Fibroblast of skin of right biceps (primary cell): ENCODE measurements at regions not wholly inside any gene's neighbourhood (a gene's known extent, or its start where the extent isn't known, plus 50 kb on each side); places are given as distances from the start of the nearest gene placed in this dataset.

Experiments
- DNase-seq: peaks from one replicate; pipeline ENCODE4 v3.0.0-alpha.2; 2013

DNA sequence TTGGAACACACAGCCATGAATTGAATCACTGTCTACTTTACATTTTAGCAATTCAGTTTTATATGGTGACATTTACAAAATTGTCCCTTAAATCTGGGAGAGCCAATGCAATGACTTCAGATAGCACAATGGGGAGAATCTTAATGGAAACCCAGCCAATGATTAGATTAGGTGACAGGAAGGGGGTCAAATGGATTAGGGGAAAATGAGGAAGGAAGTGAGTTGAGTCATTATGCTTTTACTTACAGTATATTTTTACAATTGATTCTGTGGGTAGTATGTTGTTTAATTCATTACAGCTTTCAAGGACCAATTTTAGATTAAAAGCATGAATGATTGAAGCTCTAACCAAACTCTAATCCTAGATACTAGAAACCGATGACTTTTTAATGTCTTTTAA lies 229.8 kb downstream of the SOX4 start:
- no peak for DNase-seq

DNA sequence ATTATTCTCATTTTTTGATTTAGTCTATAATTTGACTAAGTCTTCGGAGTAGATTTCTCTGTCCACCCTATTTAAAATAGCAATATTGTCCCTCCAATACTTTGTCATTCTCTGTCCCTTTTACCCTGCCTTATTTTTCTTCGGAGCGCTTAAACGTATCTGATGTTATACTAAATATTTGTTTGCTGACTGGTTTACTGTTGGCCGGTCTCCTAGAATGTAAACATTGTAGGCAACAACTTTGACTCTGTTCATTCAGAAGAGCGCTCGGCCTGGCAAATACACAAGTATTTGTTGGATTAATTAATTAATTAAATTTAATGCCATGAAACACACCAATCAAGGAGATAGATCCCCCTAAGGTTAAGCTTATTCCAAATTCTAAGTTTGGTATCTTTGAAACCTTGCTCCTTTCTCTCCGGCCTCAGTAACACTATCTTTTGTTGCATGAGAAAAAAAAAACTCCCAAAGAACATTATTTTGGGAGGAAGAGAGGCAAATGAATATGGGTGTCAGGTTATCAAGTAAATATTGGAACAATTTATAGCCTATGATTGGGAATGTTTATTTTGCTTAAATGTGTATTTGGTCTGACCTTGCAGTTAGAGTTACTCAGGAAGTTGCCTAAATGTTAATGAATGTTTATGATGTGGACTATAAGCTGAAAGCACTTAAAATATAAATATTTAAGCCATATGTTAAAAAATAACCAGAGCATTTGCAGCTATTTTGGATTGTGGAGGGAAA lies 231.1 kb downstream of the SOX4 start:
- DNase-seq: no peak

DNA sequence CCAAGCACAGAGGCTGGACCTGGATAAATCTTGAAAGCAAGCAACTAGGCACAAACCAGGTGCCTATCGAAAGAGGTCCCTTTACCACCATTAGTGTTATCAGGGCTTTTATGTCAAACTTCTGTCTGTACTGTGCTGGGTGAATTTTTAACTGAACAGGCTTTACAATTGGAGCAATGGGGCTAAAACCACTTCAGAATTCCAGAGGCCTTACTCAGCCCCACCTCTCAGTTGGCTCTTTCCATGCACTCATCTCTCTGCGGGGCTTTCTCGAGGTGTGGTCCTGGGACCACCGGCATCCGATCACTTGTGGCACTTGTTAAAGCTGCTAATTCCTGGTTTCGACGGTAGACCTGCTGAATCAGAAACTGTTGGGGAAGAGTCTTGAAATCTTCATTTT lies 232.5 kb downstream of the SOX4 start:
- peak; percentile 48 for DNase-seq

DNA sequence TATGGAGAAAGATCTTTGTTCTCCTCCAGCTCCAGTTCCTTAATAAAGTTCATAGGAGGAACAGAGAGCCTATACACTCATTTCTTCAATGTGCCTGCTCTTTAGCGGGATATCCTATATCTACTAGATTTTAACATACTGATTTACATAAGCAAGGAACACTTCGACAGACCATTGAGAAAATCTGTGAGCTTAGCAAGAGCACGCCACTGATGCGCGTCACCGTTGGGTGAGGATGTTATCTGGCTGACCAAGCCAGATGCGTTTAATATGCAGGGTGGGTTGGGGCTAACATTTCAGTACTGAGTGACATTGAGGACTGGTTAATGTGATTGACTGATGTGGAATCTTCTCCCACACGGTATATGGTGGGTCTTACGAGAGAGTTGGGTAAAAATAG lies 233.4 kb downstream of the SOX4 start:
- no peak for DNase-seq

DNA sequence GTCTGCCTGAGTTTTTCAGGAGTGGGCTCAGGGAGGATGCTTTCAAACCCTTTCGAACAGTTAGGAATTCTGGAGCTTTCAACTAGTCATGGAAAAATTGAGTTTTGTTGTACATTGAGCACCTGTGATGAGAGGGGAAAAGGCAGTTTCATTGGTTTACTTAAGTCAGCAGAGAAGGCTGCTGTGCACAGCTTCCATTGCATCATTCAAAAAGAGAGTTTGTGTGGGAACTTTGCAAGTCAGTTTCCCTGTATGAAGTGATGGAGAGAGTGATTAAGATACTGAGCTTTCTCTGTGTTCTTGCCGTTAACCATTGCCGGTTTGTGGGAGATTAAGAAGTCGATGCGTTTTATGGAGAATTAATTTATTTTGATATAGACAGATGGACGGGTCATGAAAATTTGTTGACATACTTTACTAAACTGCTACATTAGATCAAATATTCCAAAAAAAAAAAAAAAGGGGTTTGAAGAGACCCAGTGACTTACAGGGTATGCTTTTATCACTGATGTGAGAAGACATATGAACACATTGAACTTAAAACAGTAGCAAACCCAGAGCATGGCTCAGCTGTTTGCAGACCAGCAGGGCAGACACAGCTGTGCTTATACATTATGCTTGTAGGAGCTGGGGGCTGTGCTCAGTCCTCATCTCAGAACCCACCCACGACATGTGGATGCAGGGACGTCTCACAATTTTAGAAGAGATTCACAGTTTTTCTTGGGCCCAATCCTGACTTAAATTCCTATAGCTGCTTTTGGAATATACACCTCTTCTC lies 234.1 kb downstream of the SOX4 start:
- DNase-seq: no peak

DNA sequence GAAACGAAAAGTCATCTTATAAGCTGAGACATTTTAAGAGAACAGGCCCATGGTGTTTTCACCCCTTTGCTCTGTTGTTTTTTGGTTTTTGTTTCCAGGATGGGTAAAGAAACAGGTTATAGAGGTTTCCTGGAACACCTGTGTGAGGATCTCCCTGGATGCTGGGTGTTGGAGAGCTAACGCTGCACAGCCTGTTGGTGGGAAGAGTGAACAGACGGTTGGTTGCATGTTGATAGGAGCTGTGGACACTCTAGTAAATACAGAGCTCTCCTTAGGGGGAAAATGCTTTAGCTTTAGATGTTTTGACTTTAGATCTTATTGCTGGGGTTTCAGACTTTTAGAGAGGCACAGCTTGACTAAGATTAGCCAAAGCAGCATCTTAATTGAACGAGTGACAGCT lies 235.2 kb downstream of the SOX4 start:
- DNase-seq: no peak

DNA sequence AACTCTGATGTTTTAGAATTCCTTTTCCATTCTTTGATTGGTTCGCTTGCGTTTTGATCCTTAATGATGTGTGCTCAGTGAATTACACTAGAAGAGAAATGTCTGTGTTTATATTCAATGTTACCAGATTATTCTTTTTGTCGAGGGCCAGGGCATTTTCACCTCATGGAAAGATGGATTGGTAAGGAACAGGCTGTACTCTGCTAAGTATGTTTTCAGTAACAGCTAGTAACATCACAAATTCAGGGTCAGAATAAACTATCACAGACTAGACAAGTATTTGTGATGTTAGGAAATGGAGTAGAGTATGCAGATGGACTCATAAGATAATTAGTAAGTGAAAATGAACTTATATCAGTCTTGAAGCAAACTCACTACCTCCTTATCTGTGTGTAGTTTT lies 235.6 kb downstream of the SOX4 start:
- no peak for DNase-seq

DNA sequence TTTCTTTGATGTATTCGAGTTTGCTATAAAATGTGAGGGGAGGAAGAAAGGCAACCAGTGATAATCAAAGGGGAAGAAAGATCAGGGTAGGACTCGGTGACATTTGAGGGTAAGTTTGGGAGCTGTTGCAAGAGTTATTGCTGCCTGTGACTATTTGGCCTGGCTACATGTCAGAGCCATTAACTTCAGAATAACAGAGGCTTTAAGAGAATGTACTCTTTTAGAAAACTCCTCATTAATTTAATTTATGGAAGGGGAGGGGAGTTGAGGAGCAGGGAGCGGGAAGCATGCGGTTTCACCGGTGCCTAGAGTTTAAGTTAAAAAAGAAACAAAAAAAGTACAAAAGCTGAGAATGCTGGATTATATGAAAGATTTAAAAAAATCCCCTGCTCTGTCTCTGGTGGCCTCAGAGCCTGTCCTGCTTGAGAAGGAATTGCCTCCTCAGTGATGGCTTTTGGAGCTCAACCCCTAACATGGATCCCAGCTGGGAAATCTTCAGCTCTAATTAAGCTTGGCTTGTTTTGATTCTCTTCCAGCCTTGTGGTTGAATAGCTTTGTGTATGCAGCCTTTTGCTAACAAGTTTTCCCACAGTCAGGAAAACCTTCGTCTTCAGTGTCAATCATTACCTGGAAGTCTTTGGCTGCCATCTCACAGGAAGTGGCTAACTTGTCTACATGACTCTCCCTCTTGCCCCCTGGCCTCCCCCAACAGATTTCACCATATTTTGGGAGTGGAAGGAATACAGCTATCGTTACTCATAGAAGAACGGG lies 238.2 kb downstream of the SOX4 start:
- DNase-seq: peak; percentile 89

DNA sequence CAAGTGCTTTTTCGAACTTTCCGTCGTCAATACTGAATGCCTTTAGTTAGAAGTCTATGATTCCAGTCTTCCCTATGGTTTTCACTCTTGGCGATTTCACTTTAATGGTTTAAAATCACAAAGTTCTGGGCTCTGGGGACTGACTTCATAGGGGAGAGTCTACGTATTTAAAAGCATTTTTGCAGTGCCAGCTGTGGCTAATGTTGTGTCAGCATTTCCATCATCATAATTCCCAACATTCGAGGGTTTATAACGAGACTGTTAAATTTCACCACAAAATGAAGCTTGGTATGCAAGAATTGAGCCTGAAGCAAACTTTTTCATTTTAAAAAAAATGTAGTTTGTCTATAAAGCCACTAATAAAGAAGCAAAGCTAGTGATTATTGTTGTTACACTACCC lies 242.7 kb downstream of the SOX4 start:
- peak; percentile 37 for DNase-seq

DNA sequence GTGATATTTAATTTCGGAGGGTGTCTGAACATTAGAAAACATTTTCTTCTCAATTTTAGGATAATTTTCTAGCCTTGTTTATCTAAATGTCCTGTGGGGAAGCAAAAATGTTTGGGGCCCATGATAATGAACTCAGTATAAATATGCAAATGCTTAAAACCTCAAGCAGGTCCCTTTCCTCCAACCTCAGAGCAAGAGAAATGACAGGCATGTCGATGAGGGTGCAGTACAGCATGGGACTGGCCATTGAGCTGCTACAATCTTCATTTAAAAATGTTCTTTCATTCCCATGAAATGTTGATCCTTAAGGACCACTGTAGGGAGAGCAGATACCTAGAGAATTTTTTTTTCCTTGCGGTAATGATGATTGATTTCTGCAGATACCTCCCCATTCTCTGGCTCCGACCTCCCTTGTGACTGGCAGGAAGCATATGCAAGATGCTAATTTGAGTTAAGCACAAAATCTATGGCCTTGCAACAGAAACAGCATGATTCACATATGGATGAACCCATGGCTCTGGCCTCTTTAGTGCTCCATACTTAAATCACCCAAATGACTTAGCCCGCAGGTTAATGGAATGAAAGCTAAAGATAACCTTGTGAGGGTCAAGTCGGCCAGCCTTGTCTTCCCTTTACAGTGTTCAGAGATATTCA lies 243.3 kb downstream of the SOX4 start:
- no peak for DNase-seq

DNA sequence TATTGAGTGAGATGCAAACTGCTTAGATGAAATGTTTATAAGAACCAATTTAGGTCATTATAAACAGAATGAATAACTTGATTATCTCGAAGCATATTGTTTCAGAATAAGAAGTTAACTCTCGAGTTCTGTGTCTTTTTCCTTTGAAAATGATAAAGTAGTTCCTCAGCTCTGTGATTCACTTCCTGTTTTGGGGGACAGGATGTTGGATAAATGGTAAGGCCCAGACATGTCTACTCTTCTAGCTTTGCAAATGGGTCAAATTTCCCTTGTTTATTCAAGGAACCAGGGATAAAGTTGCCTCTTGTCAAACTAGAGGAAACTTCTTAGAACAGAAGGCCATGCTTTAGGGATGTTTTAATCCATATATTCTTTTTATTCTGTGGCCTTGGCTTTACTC lies 246.9 kb downstream of the SOX4 start:
- peak; percentile 53 for DNase-seq

DNA sequence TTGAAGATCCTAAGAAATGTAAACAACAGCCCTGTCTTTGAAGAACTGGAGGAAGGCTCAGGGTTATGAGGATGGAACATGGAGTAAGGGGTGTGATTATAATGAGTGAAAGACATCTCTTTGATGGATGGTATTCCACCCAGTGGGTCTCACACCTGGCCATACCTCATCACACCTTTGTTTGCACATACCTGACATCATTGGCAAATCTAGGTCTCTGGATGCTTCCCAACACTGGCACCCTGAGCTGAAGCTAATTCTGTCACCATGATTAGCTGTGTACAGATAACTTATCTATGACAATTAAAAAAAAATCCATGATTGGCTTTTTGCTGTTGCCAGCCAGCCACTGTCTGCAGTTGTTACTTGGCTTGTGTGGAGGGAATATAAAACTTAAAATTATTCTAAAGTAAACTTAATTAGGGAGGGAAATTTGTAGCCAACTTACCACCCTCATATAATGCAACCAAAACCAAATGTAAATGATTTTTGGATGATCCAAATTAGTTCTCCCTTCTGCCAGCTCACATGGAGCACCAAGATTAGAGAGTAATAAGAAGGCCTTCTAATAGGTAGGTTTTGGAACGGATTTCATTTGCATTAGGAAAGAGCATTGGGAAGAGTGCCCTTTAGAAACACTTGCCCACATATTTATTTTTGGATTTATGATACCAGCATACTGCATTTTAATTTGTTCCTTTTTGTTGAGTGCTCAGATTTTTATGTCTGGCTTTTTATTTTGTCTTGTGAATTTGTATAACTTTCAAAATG lies 249.5 kb downstream of the SOX4 start:
- DNase-seq: no peak

DNA sequence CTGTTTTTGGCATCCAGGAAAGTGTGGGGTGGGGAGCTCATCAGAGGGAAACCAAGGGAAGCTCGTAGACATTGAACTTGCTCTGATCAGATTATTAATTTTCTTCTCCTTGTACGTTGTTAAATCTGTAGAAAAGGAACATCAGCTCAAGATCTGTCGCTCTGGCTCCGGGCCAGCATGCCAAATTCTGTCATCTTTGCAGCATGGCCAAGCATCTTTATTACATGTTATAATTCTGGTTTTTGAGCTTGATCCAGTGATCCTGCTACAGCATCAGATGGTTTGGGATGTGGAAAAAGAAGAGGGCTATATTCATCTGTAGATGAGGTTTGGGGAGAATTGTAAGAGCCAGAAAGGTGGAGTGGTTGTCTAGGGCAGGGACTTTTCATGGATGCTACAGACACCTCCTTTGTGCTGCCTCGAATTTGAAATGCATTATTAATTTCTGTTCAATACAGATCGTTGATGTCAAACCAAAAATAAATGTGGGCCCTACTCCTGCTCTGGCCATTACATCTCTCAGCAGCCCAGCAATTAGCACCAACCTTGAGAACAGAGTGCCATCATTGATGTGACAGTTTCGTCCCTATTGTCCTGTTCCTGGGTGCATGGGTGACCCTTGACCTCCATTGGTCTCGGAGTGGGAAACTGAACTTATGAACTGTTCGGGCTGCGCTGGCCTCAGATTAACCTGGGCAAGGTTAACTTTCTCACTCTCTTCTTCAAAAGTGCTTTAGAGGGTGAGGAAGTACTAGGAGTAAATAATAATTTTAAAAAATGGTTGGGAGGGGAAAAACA lies 250.8 kb downstream of the SOX4 start:
- no peak for DNase-seq

DNA sequence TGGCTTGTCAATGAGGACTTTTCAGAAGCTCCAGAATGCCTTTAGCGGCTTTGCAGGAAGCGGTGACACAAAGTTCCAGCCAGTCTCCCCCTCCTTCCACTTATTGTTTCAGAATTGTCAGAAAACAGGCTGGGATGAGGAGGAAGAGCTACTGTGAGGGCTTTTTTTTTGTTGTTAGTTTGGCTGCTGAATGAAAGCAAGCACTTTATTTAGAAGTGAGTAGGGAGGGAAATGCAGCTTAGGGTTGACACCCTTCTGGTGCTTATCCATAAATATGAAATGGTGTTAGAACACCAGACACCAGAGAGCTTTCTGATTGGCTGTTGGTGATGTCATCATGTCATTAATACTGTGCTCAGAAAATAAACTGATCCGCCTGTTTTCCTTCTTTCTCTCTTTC lies 251.5 kb downstream of the SOX4 start:
- DNase-seq: no peak

DNA sequence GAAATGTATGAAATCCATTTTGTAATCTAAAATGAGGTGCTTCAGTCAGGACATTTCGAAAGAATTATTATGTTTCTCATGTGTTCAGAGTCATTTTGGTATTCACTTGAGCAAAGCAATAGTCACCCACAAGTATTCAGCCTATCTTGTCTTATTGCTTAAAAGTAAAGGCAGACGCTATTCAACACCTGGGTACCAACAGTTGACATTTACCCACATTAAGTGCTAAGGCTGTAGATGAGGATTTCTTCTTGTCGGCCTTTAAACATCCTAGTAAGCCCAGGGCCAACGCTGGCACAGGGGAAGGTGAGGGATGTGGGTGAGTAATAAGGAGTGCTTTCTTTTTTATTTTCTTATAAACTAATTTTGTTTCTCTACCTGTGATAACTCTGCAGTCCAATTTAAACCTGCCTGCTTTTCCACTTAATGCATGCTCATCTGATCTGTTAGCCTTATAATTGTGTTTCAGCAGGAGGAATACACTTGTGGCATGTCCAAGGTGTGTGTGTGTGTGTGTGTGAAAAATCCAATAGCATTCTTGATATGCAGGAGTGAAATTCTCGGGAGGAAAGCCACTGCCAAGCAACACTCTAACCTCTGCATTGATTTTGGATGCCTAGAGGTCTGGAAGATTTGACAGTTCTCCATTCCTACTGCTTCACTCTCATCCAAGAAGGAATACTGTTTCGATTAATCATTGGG lies 252.0 kb downstream of the SOX4 start:
- DNase-seq: no peak

DNA sequence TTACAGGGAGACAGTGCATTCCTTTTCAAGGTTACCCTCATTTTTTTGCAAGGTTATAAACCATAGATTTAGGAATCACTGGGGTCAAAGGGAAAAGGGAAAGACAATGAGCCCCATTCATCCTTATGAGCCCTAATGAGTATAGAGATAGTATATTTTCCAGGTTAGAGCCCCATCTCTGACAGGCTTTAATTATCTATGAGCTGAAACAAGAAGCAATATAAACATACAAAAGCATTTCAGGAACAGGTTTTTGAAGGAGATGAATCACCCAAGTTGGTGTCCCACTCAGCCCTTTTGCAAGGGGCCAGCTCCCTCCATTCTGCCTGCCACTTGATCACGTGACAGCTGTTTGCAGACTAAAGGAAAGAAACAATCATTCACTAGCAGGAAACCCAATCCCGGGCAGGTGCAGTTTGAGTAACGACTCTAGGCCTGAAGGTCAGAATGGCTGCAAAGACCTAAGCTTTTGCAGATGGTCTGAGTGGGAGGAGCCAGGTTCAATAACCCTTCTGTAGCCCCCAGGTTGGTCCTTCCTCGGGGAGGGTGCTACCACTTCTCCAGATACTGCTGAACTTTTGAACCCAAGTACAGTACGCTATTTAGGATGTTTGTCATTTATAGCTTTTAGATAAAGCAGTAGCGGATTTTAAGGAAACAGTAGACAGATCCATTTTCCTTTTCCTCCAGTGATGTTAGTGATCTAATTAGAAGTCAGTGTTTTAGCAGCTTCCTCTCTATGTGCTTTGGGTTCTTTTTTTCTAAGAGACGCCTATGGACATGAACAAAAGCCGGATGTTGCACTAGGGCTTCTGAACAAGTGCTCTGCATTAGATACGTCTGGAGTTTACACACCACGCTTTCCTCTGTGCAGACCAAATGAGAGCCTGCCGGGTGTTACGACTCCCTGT lies 253.2 kb downstream of the SOX4 start:
- DNase-seq: no peak

DNA sequence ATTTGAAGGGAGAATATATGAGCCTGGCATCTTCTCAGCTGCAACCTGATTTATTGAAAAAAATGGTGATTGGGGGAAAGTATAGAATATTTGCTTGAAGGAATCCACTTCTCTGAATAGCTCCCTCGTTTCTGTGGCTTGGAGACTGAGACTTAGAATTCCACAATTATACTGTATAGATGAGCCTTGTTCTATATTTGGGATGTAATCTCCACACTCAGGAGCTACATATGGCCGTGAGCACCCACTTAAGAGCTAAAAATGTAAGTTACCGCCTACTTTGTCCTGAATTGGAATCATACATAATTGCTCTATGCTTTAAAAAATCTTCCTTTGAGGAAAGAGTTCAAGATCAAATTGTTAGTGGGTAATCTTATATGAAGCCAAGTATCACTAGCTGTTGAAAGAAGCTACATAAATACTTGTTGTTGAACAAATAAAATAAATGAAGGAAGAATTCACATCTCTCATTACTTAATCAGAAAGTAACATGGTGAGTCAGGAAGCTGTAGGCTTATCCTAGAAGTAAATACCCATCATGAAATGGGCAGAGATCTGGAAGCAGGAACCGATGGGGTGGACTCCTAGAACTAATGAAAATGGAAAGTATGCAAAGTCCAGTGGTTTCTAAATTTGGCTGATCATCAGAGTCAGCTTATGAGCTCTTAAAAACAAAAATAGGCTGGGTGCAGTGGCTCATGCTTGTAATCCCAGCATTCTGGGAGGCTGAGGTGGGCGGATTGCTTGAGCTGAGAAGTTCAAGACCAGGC lies 254.3 kb downstream of the SOX4 start:
- no peak for DNase-seq

DNA sequence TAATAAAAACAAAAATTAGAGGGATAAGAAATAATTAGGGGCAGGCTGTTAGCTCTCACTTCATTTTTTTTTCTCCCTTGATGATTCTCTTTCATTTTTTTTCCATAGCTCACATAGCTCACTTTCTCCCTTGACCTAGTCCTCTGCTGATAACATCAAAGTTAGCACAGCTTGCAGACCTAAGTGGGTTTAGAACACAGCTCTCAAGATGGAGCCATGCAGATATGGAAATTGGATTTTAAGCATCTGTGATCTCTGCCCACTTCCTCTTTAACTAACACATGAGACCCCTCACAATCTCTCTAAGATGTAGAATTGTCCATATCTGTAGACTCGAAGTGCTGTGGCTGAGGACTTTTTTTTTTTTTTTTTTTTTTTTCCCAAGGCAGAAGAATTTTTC lies 257.1 kb downstream of the SOX4 start:
- DNase-seq: no peak
